GM19035 (cell line): ENCODE measurements at regions not wholly inside any gene's neighbourhood (a gene's known extent, or its start where the extent isn't known, plus 50 kb on each side); places are given as distances from the start of the nearest gene placed in this dataset.

Experiments used
- ATAC-seq: cut with Tn5 transposase; IDR thresholded peaks from one replicate; pipeline ENCODE4 v1.9.1; 2021; ENCODE audit not compliant: unreplicated experiment

- no peak for ATAC-seq
These were observed 156.4 kb upstream of the KL start for GRCh38 chr13:32859707-32860292.

- ATAC-seq = no peak
These were observed 154.9 kb upstream of the KL start for GRCh38 chr13:32861304-32861703.

- no peak for ATAC-seq
These were observed 152.6 kb upstream of the KL start for GRCh38 chr13:32863596-32863995.

- no peak for ATAC-seq
These were observed 149.3 kb upstream of the KL start for GRCh38 chr13:32866921-32867320.

GRCh38 chr13:32877491-32877890 lies 138.7 kb upstream of the KL start:
- no peak for ATAC-seq

GRCh38 chr13:32878163-32878562 lies 138.1 kb upstream of the KL start:
- ATAC-seq = no peak

GRCh38 chr13:32880636-32881035 lies 135.6 kb upstream of the KL start:
- no peak for ATAC-seq

- ATAC-seq = no peak
These were observed 135.0 kb upstream of the KL start for GRCh38 chr13:32881074-32881776.

- no peak for ATAC-seq
These were observed 134.5 kb upstream of the KL start for GRCh38 chr13:32881777-32882145.

- no peak for ATAC-seq
These were observed 133.5 kb upstream of the KL start for GRCh38 chr13:32882691-32883090.

- ATAC-seq = no peak
These were observed 132.7 kb upstream of the KL start for GRCh38 chr13:32883474-32883873.

GRCh38 chr13:32887617-32888016 lies 128.6 kb upstream of the KL start:
- no peak for ATAC-seq

GRCh38 chr13:32889986-32890565 lies 126.1 kb upstream of the KL start:
- ATAC-seq = no peak

- ATAC-seq = no peak
These were observed 123.0 kb upstream of the KL start for GRCh38 chr13:32893176-32893575.

- ATAC-seq = no peak
These were observed 121.6 kb upstream of the KL start for GRCh38 chr13:32894589-32895001.

GRCh38 chr13:32895296-32895695 lies 120.9 kb upstream of the KL start:
- no peak for ATAC-seq

- no peak for ATAC-seq
These were observed 118.9 kb upstream of the KL start for GRCh38 chr13:32897296-32897695.

- no peak for ATAC-seq
These were observed 114.0 kb upstream of the KL start for GRCh38 chr13:32902029-32902780.

- ATAC-seq = no peak
These were observed 113.3 kb upstream of the KL start for GRCh38 chr13:32902874-32903273.

- no peak for ATAC-seq
These were observed 112.5 kb upstream of the KL start for GRCh38 chr13:32903720-32904119.

- ATAC-seq = no peak
These were observed 112.0 kb upstream of the KL start for GRCh38 chr13:32904266-32904665.
